GM19351 (cell line): ENCODE measurements at regions not wholly inside any gene's neighbourhood (a gene's known extent, or its start where the extent isn't known, plus 50 kb on each side); places are given as distances from the start of the nearest gene placed in this dataset.
A peak's percentile ranks its signal among the peaks of the same experiment; 100 is the strongest.
"Not testable (repeated sequence)": the region's sequence is repeated elsewhere in the genome, so short reads cannot be mapped to it uniquely, and the experiment has no call there.

Source experiments
- ATAC-seq: cut with Tn5 transposase; IDR thresholded peaks from one replicate; pipeline ENCODE4 v1.9.1; 2021; ENCODE audit warnings: mild to moderate bottlenecking, moderate library complexity; ENCODE audit not compliant: unreplicated experiment

- no peak for ATAC-seq
Measured at GRCh38 chr6:74733830-74734620, 471.8 kb downstream of the COL12A1 start.

- ATAC-seq: no peak
Measured at GRCh38 chr6:74731931-74732330, 473.9 kb downstream of the COL12A1 start.

GRCh38 chr6:74731204-74731603 is 474.6 kb downstream of the COL12A1 start:
- ATAC-seq: no peak

GRCh38 chr6:74720923-74721322 is 484.9 kb downstream of the COL12A1 start:
- no peak for ATAC-seq

- no peak for ATAC-seq
Measured at GRCh38 chr6:74717591-74717990, 488.3 kb downstream of the COL12A1 start.

- ATAC-seq: no peak
Measured at GRCh38 chr6:74715355-74716085, 490.3 kb downstream of the COL12A1 start.

GRCh38 chr6:74713941-74714340 is 491.9 kb downstream of the COL12A1 start:
- no peak for ATAC-seq

- ATAC-seq: no peak
Measured at GRCh38 chr6:74705451-74705850, 500.4 kb downstream of the COL12A1 start.

- not testable (repeated sequence) for ATAC-seq
Measured at GRCh38 chr6:74704540-74704939, 501.3 kb downstream of the COL12A1 start.

GRCh38 chr6:74690365-74690764 is 515.5 kb downstream of the COL12A1 start:
- ATAC-seq: no peak

- no peak for ATAC-seq
Measured at GRCh38 chr6:74689601-74690000, 516.3 kb downstream of the COL12A1 start.

GRCh38 chr6:74677463-74677862 is 528.4 kb downstream of the COL12A1 start:
- ATAC-seq: no peak

- ATAC-seq: no peak
Measured at GRCh38 chr6:74676906-74677305, 528.9 kb downstream of the COL12A1 start.

- no peak for ATAC-seq
Measured at GRCh38 chr6:74674377-74674776, 531.5 kb downstream of the COL12A1 start.

- no peak for ATAC-seq
Measured at GRCh38 chr6:74671558-74672025, 534.3 kb downstream of the COL12A1 start.

- no peak for ATAC-seq
Measured at GRCh38 chr6:74658391-74658790, 547.5 kb downstream of the COL12A1 start.

GRCh38 chr6:74657931-74658330 is 547.9 kb downstream of the COL12A1 start:
- no peak for ATAC-seq

GRCh38 chr6:74657011-74657410 is 548.8 kb downstream of the COL12A1 start:
- no peak for ATAC-seq

- ATAC-seq: peak; percentile 58
Measured at GRCh38 chr6:74656453-74656852, 549.4 kb downstream of the COL12A1 start.

- no peak for ATAC-seq
Measured at GRCh38 chr6:74654296-74654695, 551.6 kb downstream of the COL12A1 start.

GRCh38 chr6:74651948-74652842 is 553.7 kb downstream of the COL12A1 start:
- ATAC-seq: no peak
